Activated T-helper 2 cell treated with anti-CD3 and anti-CD28 coated beads, Interferon-gamma antibody, Interleukin-2, Interleukin-4, amounts not matched to agents 10 μg/mL and 5 μg/mL and 100 μg/mL, durations not matched to agents 14 hours and 24 hours and 36 hours (primary cell): ENCODE measurements at regions not wholly inside any gene's neighbourhood (a gene's known extent, or its start where the extent isn't known, plus 50 kb on each side); places are given as distances from the start of the nearest gene placed in this dataset.
"Not testable (repeated sequence)": the region's sequence is repeated elsewhere in the genome, so short reads cannot be mapped to it uniquely, and the experiment has no call there.

ENCODE experiments used
- DNase-seq: peaks from one replicate; pipeline ENCODE4 v3.0.0; 2021; ENCODE audit warnings: low spot score
- H3K27ac Mint-ChIP-seq: one replicate; pipeline ENCODE4 v1.8.0; 2021; ENCODE audit warnings: mixed read lengths
- H3K27me3 Mint-ChIP-seq: one replicate; pipeline ENCODE4 v1.8.0; 2021; ENCODE audit warnings: low read depth, mixed read lengths
- H3K36me3 Mint-ChIP-seq: one replicate; pipeline ENCODE4 v1.8.0; 2021; ENCODE audit warnings: low read depth, mixed read lengths
- H3K4me1 Mint-ChIP-seq: one replicate; pipeline ENCODE4 v1.8.0; 2021; ENCODE audit warnings: low read depth, mixed read lengths
- H3K4me3 Mint-ChIP-seq: one replicate; pipeline ENCODE4 v1.8.0; 2021; ENCODE audit warnings: low read depth, mild to moderate bottlenecking, moderate library complexity, mixed read lengths
- H3K9me3 Mint-ChIP-seq: one replicate; pipeline ENCODE4 v1.8.0; 2021; ENCODE audit warnings: mixed read lengths
- intact Hi-C: fragments of 100-400 bp; cut with micrococcal nuclease; formaldehyde crosslinking; loops from one replicate; pipeline ENCODE4 v1.15.1; 2023

GRCh38 chr4:132619968-132620367 is 529.1 kb upstream of the PCDH10 start:
- intact Hi-C loops, result no loop called here
- no peaks in the 10 kb centered on the region for H3K27me3 Mint-ChIP-seq
- DNase-seq, result no peak
- peaks cover 15% of the 10 kb centered on the region for H3K9me3 Mint-ChIP-seq
- H3K36me3 Mint-ChIP-seq, result no peaks in the 10 kb centered on the region
- H3K4me3 Mint-ChIP-seq, result no peak overlapping the region
- H3K27ac Mint-ChIP-seq, result no peak overlapping the region
- H3K4me1 Mint-ChIP-seq, result no peaks in the 10 kb centered on the region

- Mint-ChIP-seq H3K27ac (no peak overlapping the region), H3K4me1 (no peaks in the 10 kb centered on the region), H3K36me3 (no peaks in the 10 kb centered on the region), H3K4me3 (no peak overlapping the region), H3K9me3 (no peaks in the 10 kb centered on the region), H3K27me3 (no peaks in the 10 kb centered on the region)
- intact Hi-C loops, result no loop called here
- no peak for DNase-seq
Measured at GRCh38 chr4:132642016-132642817, 506.9 kb upstream of the PCDH10 start.

- Mint-ChIP-seq H3K4me1 (no peaks in the 10 kb centered on the region), H3K4me3 (no peak overlapping the region), H3K36me3 (no peaks in the 10 kb centered on the region), H3K27me3 (no peaks in the 10 kb centered on the region), H3K9me3 (peaks cover 2% of the 10 kb centered on the region), H3K27ac (no peak overlapping the region)
- DNase-seq, result no peak
- intact Hi-C loops, result no loop called here
Measured at GRCh38 chr4:132646186-132646585, 502.9 kb upstream of the PCDH10 start.

- Mint-ChIP-seq H3K27me3 (no peaks in the 10 kb centered on the region), H3K36me3 (no peaks in the 10 kb centered on the region), H3K9me3 (peaks cover 8% of the 10 kb centered on the region), H3K4me1 (no peaks in the 10 kb centered on the region), H3K27ac (no peak overlapping the region), H3K4me3 (no peak overlapping the region)
- DNase-seq, result no peak
- intact Hi-C loops, result no loop called here
Measured at GRCh38 chr4:132651196-132651595, 497.9 kb upstream of the PCDH10 start.

GRCh38 chr4:132660181-132660580 is 488.9 kb upstream of the PCDH10 start:
- H3K27ac Mint-ChIP-seq, result no peak overlapping the region
- no peaks in the 10 kb centered on the region for H3K36me3 Mint-ChIP-seq
- H3K4me1 Mint-ChIP-seq, result no peaks in the 10 kb centered on the region
- DNase-seq, result no peak
- no peak overlapping the region for H3K4me3 Mint-ChIP-seq
- intact Hi-C loops, result no loop called here
- no peaks in the 10 kb centered on the region for H3K27me3 Mint-ChIP-seq
- H3K9me3 Mint-ChIP-seq, result peaks cover 21% of the 10 kb centered on the region

GRCh38 chr4:132662456-132662855 is 486.6 kb upstream of the PCDH10 start:
- Mint-ChIP-seq H3K9me3 (peaks cover 16% of the 10 kb centered on the region), H3K36me3 (no peaks in the 10 kb centered on the region), H3K4me3 (no peak overlapping the region), H3K27me3 (no peaks in the 10 kb centered on the region), H3K27ac (no peak overlapping the region), H3K4me1 (no peaks in the 10 kb centered on the region)
- no peak for DNase-seq
- intact Hi-C loops, result no loop called here

GRCh38 chr4:132669786-132670185 is 479.3 kb upstream of the PCDH10 start:
- Mint-ChIP-seq H3K4me1 (no peaks in the 10 kb centered on the region), H3K9me3 (peaks cover 8% of the 10 kb centered on the region), H3K4me3 (no peak overlapping the region), H3K27me3 (no peaks in the 10 kb centered on the region), H3K27ac (no peak overlapping the region), H3K36me3 (no peaks in the 10 kb centered on the region)
- no peak for DNase-seq
- intact Hi-C loops, result no loop called here

GRCh38 chr4:132670557-132670956 is 478.5 kb upstream of the PCDH10 start:
- H3K9me3 Mint-ChIP-seq, result peaks cover 4% of the 10 kb centered on the region
- no peak for DNase-seq
- no peaks in the 10 kb centered on the region for H3K36me3 Mint-ChIP-seq
- H3K4me1 Mint-ChIP-seq, result no peaks in the 10 kb centered on the region
- H3K27ac Mint-ChIP-seq, result no peak overlapping the region
- no peaks in the 10 kb centered on the region for H3K27me3 Mint-ChIP-seq
- no peak overlapping the region for H3K4me3 Mint-ChIP-seq
- intact Hi-C loops, result no loop called here

- no peaks in the 10 kb centered on the region for H3K36me3 Mint-ChIP-seq
Measured at GRCh38 chr4:132683957-132684356, 465.1 kb upstream of the PCDH10 start.

GRCh38 chr4:132691026-132691425 is 458.1 kb upstream of the PCDH10 start:
- intact Hi-C loops, result no loop called here
- Mint-ChIP-seq H3K9me3 (peaks cover 21% of the 10 kb centered on the region), H3K27ac (no peak overlapping the region), H3K36me3 (no peaks in the 10 kb centered on the region), H3K4me3 (no peak overlapping the region), H3K4me1 (no peaks in the 10 kb centered on the region), H3K27me3 (no peaks in the 10 kb centered on the region)
- DNase-seq, result no peak

More at GRCh38 chr4:132683957-132684356, 465.1 kb upstream of the PCDH10 start:
- intact Hi-C loops, result no loop called here
- H3K4me3 Mint-ChIP-seq, result no peak overlapping the region
- no peaks in the 10 kb centered on the region for H3K27me3 Mint-ChIP-seq
- no peaks in the 10 kb centered on the region for H3K4me1 Mint-ChIP-seq
- H3K9me3 Mint-ChIP-seq, result peaks cover 14% of the 10 kb centered on the region
- DNase-seq, result no peak
- H3K27ac Mint-ChIP-seq, result no peak overlapping the region

GRCh38 chr4:132691668-132692067 is 457.4 kb upstream of the PCDH10 start:
- no peak for DNase-seq
- H3K4me1 Mint-ChIP-seq, result no peaks in the 10 kb centered on the region
- intact Hi-C loops, result no loop called here
- no peaks in the 10 kb centered on the region for H3K27me3 Mint-ChIP-seq
- no peak overlapping the region for H3K4me3 Mint-ChIP-seq
- H3K27ac Mint-ChIP-seq, result no peak overlapping the region
- no peaks in the 10 kb centered on the region for H3K36me3 Mint-ChIP-seq
- peaks cover 22% of the 10 kb centered on the region for H3K9me3 Mint-ChIP-seq

- Mint-ChIP-seq H3K27ac (no peak overlapping the region), H3K4me3 (no peak overlapping the region), H3K4me1 (no peaks in the 10 kb centered on the region), H3K27me3 (no peaks in the 10 kb centered on the region), H3K9me3 (peaks cover 20% of the 10 kb centered on the region), H3K36me3 (no peaks in the 10 kb centered on the region)
- intact Hi-C loops, result no loop called here
- no peak for DNase-seq
Measured at GRCh38 chr4:132694775-132695174, 454.3 kb upstream of the PCDH10 start.

- DNase-seq, H3K4me1 Mint-ChIP-seq, H3K36me3 Mint-ChIP-seq, H3K27me3 Mint-ChIP-seq, intact Hi-C loops, H3K27ac Mint-ChIP-seq, H3K4me3 Mint-ChIP-seq: not testable (repeated sequence)
- peaks cover 20% of the 10 kb centered on the region for H3K9me3 Mint-ChIP-seq
Measured at GRCh38 chr4:132697505-132697904, 451.6 kb upstream of the PCDH10 start.

- H3K4me1 Mint-ChIP-seq, result no peaks in the 10 kb centered on the region
- H3K9me3 Mint-ChIP-seq, result peaks cover 13% of the 10 kb centered on the region
- no peak for DNase-seq
- H3K36me3 Mint-ChIP-seq, result no peaks in the 10 kb centered on the region
- no peak overlapping the region for H3K4me3 Mint-ChIP-seq
- intact Hi-C loops, result no loop called here
- H3K27me3 Mint-ChIP-seq, result no peaks in the 10 kb centered on the region
- no peak overlapping the region for H3K27ac Mint-ChIP-seq
Measured at GRCh38 chr4:132707955-132708354, 441.1 kb upstream of the PCDH10 start.
